H1 (cell line): ENCODE measurements at regions not wholly inside any gene's neighbourhood (a gene's known extent, or its start where the extent isn't known, plus 50 kb on each side); places are given as distances from the start of the nearest gene placed in this dataset.
A peak's percentile ranks its signal among the peaks of the same experiment; 100 is the strongest.

Experiments
- CTCF ChIA-PET: fragments of 300-600 bp; sonication (Branson Sonifier 250); formaldehyde crosslinking; loops from one replicate; lab custom pipeline; 2021; ENCODE audit not compliant: partially characterized antibody; lab: Charles Lee
- POLR2A ChIA-PET: fragments of 300-600 bp; sonication (Branson Sonifier 250); formaldehyde crosslinking; loops from one replicate; lab custom pipeline; 2021; ENCODE audit warnings: inconsistent platforms; ENCODE audit not compliant: partially characterized antibody; lab: Charles Lee
- DNase-seq, 2 experiments: peaks; one replicate each; pipeline versions ENCODE4 v3.0.0 to v3.0.0-alpha.2; 2010 to 2022; ENCODE audit warnings: low spot score in 2 of 2, low read depth in 1 of 2, mixed read lengths in 1 of 2
- FAIRE-seq: peaks from 2 replicates; lab custom pipeline; 2011; peaks lifted over from hg19 to GRCh38; lab: Jason Lieb, UNC
- H2AFZ ChIP-seq: 2 replicates; pipeline ENCODE4 v1.8.1; 2012; ENCODE audit warnings: low read length, inconsistent platforms
- H2AK5ac ChIP-seq: 2 replicates; pipeline ENCODE4 v1.6.1; 2013; ENCODE audit warnings: low read depth, low read length
- H2BK120ac ChIP-seq: replicated peaks from 2 replicates; pipeline ENCODE3; 2013; ENCODE audit warnings: low read depth, low read length, inconsistent platforms
- H2BK12ac ChIP-seq: 2 replicates; pipeline ENCODE4 v1.6.1; 2013; ENCODE audit warnings: low read depth, low read length
- H2BK15ac ChIP-seq: 2 replicates; pipeline ENCODE4 v1.6.1; 2013; ENCODE audit warnings: low read length
- H2BK20ac ChIP-seq: 2 replicates; pipeline ENCODE4 v1.6.1; 2013; ENCODE audit warnings: low read length
- H2BK5ac ChIP-seq: 2 replicates; pipeline ENCODE4 v1.6.1; 2013; ENCODE audit warnings: low read depth, low read length
- H3K14ac ChIP-seq: 2 replicates; pipeline ENCODE4 v1.6.1; 2013; ENCODE audit warnings: inconsistent platforms; ENCODE audit not compliant: insufficient read length
- H3K18ac ChIP-seq: 2 replicates; pipeline ENCODE4 v1.6.1; 2013; ENCODE audit warnings: low read length; ENCODE audit errors: extremely low read depth
- H3K23ac ChIP-seq: 2 replicates; pipeline ENCODE4 v1.6.1; 2013; ENCODE audit warnings: inconsistent platforms; ENCODE audit not compliant: insufficient read length
- H3K23me2 ChIP-seq: 2 replicates; pipeline ENCODE4 v1.6.1; 2013; ENCODE audit warnings: low read depth, low read length
- H3K27ac ChIP-seq: 2 replicates; pipeline ENCODE4 v1.6.1; 2011; ENCODE audit warnings: low read depth, low read length, inconsistent platforms
- H3K27me3 ChIP-seq, 4 experiments: replicated peaks in 1 of 4; 1 replicate in 1 of 4; 2 replicates in 3 of 4; pipeline versions ENCODE4 v1.6.1 to v1.8.1; 2011 to 2013; ENCODE audit warnings: low read length in 3 of 4, mild to moderate bottlenecking in 3 of 4, inconsistent platforms in 2 of 4, mixed read lengths in 2 of 4, moderate library complexity in 1 of 4; ENCODE audit not compliant: control insufficient read depth in 3 of 4, insufficient read depth in 3 of 4; ENCODE audit errors: extremely low read depth in 1 of 4
- H3K36me3 ChIP-seq, 4 experiments: 2 replicates each; pipeline versions ENCODE4 v1.6.1 to v1.8.1; 2011 to 2013; ENCODE audit warnings: mild to moderate bottlenecking in 4 of 4, low read length in 3 of 4, moderate library complexity in 2 of 4, control low read depth in 1 of 4, inconsistent platforms in 1 of 4; ENCODE audit not compliant: insufficient read depth in 4 of 4, control insufficient read depth in 2 of 4
- H3K4ac ChIP-seq: replicated peaks from 2 replicates; pipeline ENCODE3; 2013; ENCODE audit warnings: low read length, low read depth, mixed read lengths, inconsistent platforms; ENCODE audit not compliant: insufficient read length
- H3K4me1 ChIP-seq, 4 experiments: replicated peaks in 1 of 4; 1 replicate in 1 of 4; 2 replicates in 3 of 4; pipeline versions ENCODE4 v1.6.1 to v1.8.1; 2011 to 2013; ENCODE audit warnings: low read length in 3 of 4, inconsistent platforms in 2 of 4, mixed read lengths in 1 of 4; ENCODE audit not compliant: insufficient read depth in 4 of 4, control insufficient read depth in 3 of 4
- H3K4me2 ChIP-seq, 2 experiments: 2 replicates each; pipeline versions ENCODE4 v1.6.1 to v1.8.1; 2011 to 2013; ENCODE audit warnings: low read depth in 2 of 2, low read length in 2 of 2, control low read depth in 1 of 2, inconsistent platforms in 1 of 2, mild to moderate bottlenecking in 1 of 2; ENCODE audit not compliant: insufficient read depth in 1 of 2
- H3K4me3 ChIP-seq, 4 experiments: fragments of 200-600, 300-600 bp in 1 of 4; sonication (generic), shearing (Covaris generic), sonication (Bioruptor Twin) in 1 of 4; 2 replicates each; pipeline versions ENCODE4 v1.5.1 to v1.8.1; 2011 to 2016; ENCODE audit warnings: low read length in 4 of 4, low read depth in 3 of 4, control low read depth in 2 of 4, inconsistent platforms in 2 of 4, mild to moderate bottlenecking in 2 of 4, mixed read lengths in 1 of 4, moderate library complexity in 1 of 4; ENCODE audit not compliant: insufficient read depth in 2 of 4; ENCODE audit errors: extremely low read depth in 1 of 4
- H3K56ac ChIP-seq: replicated peaks from 2 replicates; pipeline ENCODE3; 2013; ENCODE audit warnings: low read depth, mild to moderate bottlenecking, mixed read lengths, low read length, inconsistent platforms; ENCODE audit not compliant: insufficient read length
- H3K79me1 ChIP-seq: 2 replicates; pipeline ENCODE4 v1.6.1; 2013; ENCODE audit warnings: low read depth, low read length, control low read depth
- H3K79me2 ChIP-seq, 2 experiments: 2 replicates each; pipeline versions ENCODE4 v1.6.1 to v1.8.1; 2012 to 2013; ENCODE audit warnings: low read length in 2 of 2, mild to moderate bottlenecking in 2 of 2, inconsistent platforms in 1 of 2; ENCODE audit not compliant: insufficient read depth in 2 of 2, control insufficient read depth in 1 of 2
- H3K9ac ChIP-seq, 4 experiments: replicated peaks in 1 of 4; 1 replicate in 1 of 4; 2 replicates in 3 of 4; pipeline versions ENCODE4 v1.6.1 to v1.8.1; 2011 to 2013; ENCODE audit warnings: low read depth in 3 of 4, low read length in 3 of 4, control low read depth in 2 of 4, mild to moderate bottlenecking in 2 of 4, moderate library complexity in 2 of 4, inconsistent platforms in 1 of 4; ENCODE audit errors: extremely low read depth in 1 of 4
- H3K9me3 ChIP-seq, 2 experiments: 2 replicates each; pipeline versions ENCODE4 v1.6.1 to v1.8.1; 2012 to 2013; ENCODE audit warnings: mild to moderate bottlenecking in 2 of 2, moderate library complexity in 2 of 2, control low read depth in 1 of 2, inconsistent platforms in 1 of 2, low read depth in 1 of 2, low read length in 1 of 2, mixed read lengths in 1 of 2; ENCODE audit not compliant: insufficient read depth in 2 of 2
- H4K20me1 ChIP-seq, 2 experiments: replicated peaks in 1 of 2; 2 replicates each; pipeline versions ENCODE3 to v1.8.1; 2011 to 2013; ENCODE audit warnings: inconsistent platforms in 2 of 2, low read length in 2 of 2, mild to moderate bottlenecking in 1 of 2; ENCODE audit not compliant: insufficient read depth in 2 of 2, control insufficient read depth in 1 of 2
- H4K5ac ChIP-seq: 2 replicates; pipeline ENCODE4 v1.6.1; 2013; ENCODE audit warnings: low read length, low read depth, mixed read lengths, inconsistent platforms; ENCODE audit not compliant: insufficient read length
- H4K8ac ChIP-seq: 2 replicates; pipeline ENCODE4 v1.8.0; 2013; ENCODE audit warnings: mild to moderate bottlenecking, moderate library complexity, low read length, inconsistent platforms; ENCODE audit not compliant: insufficient read depth; ENCODE audit errors: extremely low read depth
- H4K91ac ChIP-seq: replicated peaks from 2 replicates; pipeline ENCODE3; 2013; ENCODE audit warnings: low read length, mixed read lengths, inconsistent platforms; ENCODE audit not compliant: insufficient read length
- ASH2L ChIP-seq: fragments of 200-600, 300-600 bp; sonication (generic); IDR thresholded peaks from one replicate; pipeline ENCODE4 v1.7.1; 2017; ENCODE audit warnings: low read length
- CEBPB ChIP-seq: IDR thresholded peaks from 2 replicates; pipeline ENCODE4 v1.6.1; 2012; ENCODE audit warnings: low read depth, low read length
- CHD2 ChIP-seq: IDR thresholded peaks from 2 replicates; pipeline ENCODE4 v1.6.1; 2012; ENCODE audit warnings: low read length, improper control_type of control experiment
- E2F6 ChIP-seq: IDR thresholded peaks from 2 replicates; pipeline ENCODE4 v1.6.1; 2012; ENCODE audit warnings: inconsistent platforms
- EGR1 ChIP-seq: IDR thresholded peaks from 2 replicates; pipeline ENCODE4 v1.6.1; 2011; ENCODE audit warnings: low read depth, low read length, borderline replicate concordance
- EP300 ChIP-seq, 2 experiments: IDR thresholded peaks; 1 replicate in 1 of 2; 2 replicates in 1 of 2; pipeline ENCODE4 v1.6.1; 2011 to 2012; ENCODE audit warnings: low read depth in 2 of 2, low read length in 2 of 2, mild to moderate bottlenecking in 2 of 2, borderline replicate concordance in 1 of 2, inconsistent platforms in 1 of 2, moderate library complexity in 1 of 2
- JUND ChIP-seq: IDR thresholded peaks from 2 replicates; pipeline ENCODE4 v1.6.1; 2011; ENCODE audit warnings: mild to moderate bottlenecking, improper control_type of control experiment, low read length
- POLR2AphosphoS5 ChIP-seq: IDR thresholded peaks from 2 replicates; pipeline ENCODE4 v1.6.1; 2011; ENCODE audit warnings: low read depth, low read length
- WGBS, 2 experiments: shearing (Covaris generic) in 1 of 2; methylation state at CpG; one replicate each; pipeline versions ENCODE4 v1.1.6 to v1.1.7; 2013 to 2015; ENCODE audit warnings: low lambda C conversion rate in 2 of 2, mixed read lengths in 2 of 2, inconsistent platforms in 1 of 2, low coverage in 1 of 2, missing lambda C conversion rate in 1 of 2; ENCODE audit not compliant: insufficient replicate concordance in 2 of 2, insufficient coverage in 1 of 2, insufficient read length in 1 of 2; ENCODE audit errors: extremely low coverage in 1 of 2, missing lambda C conversion rate in 1 of 2; 5-methylcytosine and 5-hydroxymethylcytosine counted together

GRCh38 chr3:16671690-16672089 is 66.5 kb upstream of the DAZL start:
- Histone ChIP-seq H3K4me2 (peak overlapping the region; percentile 21 to 43; a peak in 3 of 4 replicates), H4K91ac (no peak overlapping the region), H3K4ac (no peak overlapping the region), H4K5ac (peak overlapping the region; percentile 98), H2BK5ac (peak overlapping the region; percentile 90; the same call in 1 of the 2 replicates), H4K8ac (no peak overlapping the region), H3K56ac (no peak overlapping the region), H3K14ac (no peak overlapping the region), H2BK20ac (no peak overlapping the region), H3K79me1 (no peaks in the 10 kb centered on the region; the same call in 1 of the 2 replicates), H2BK120ac (peak overlapping the region; percentile 98), H3K27ac (peak overlapping the region; percentile 81), H3K79me2 (peaks cover 0 to 21% of the 10 kb centered on the region in 2 experiments; a peak in 2 of 4 replicates), H3K27me3 (no peaks in the 10 kb centered on the region), H3K36me3 (peaks cover 0 to 52% (median 15%) of the 10 kb centered on the region in 4 experiments; a peak in 6 of 8 replicates), H2AFZ (no peak overlapping the region), H3K23ac (no peak overlapping the region), H3K9me3 (peaks cover 16 to 24% of the 10 kb centered on the region in 2 experiments), H2BK15ac (no peak overlapping the region), H2BK12ac (no peak overlapping the region; the same call in 1 of the 2 replicates), H4K20me1 (no peaks in the 10 kb centered on the region), H3K18ac (0 out of 2 replicates have a peak overlapping the region, but pooled peaks have one; percentile 7), H3K4me1 (peaks cover 0 to 16% (median 12%) of the 10 kb centered on the region in 4 experiments; a peak in 4 of 7 replicates), H2AK5ac (no peak overlapping the region), H3K23me2 (no peaks in the 10 kb centered on the region), H3K4me3 (peak overlapping the region in 1 of 4 experiments; percentile 34; a peak in 2 of 8 replicates), H3K9ac (no peak overlapping the region)
- ChIA-PET CTCF (interaction anchor here (0.7 to 1.4 kb wide), 2 partner anchors 12 to 53 kb away, joined by 3 to 4 read pairs; no protein-coding TSS in a partner anchor), POLR2A (interaction anchor here (0.7 to 4.5 kb wide), 5 partner anchors 13 to 43 kb away, joined by 3 to 30 read pairs (median 3); no protein-coding TSS in a partner anchor)
- WGBS, 2 experiments: 13% methylated on average over 1 of the region's 1 CpG; no CpG with 5 or more reads in 1 of the 2 experiments
- FAIRE-seq: peak; percentile 96
- no peak for DNase-seq
- TF ChIP-seq CHD2 (no peak), E2F6 (peak; percentile 27; the same call in 1 of the 2 replicates), CEBPB (peak; percentile 71; the same call in 1 of the 2 replicates), EP300 (IDR thresholded peaks at IDR 0.05; ENCODE audit: borderline replicate concordance in 1 of 2, low read depth in 2 of 2, low read length in 2 of 2) (no peak), JUND (no peak), ASH2L (no peak), POLR2AphosphoS5 (no peak), EGR1 (no peak)
